Hepatocyte (in vitro differentiated cells): ENCODE measurements at regions not wholly inside any gene's neighbourhood (a gene's known extent, or its start where the extent isn't known, plus 50 kb on each side); places are given as distances from the start of the nearest gene placed in this dataset.

Experiments used
- EZH2 ChIP-seq: fragments of 200-600 bp; sonication (generic); IDR thresholded peaks from 2 replicates; pipeline ENCODE4 v1.6.1; 2016; ENCODE audit warnings: antibody characterized with exemption, mild to moderate bottlenecking, borderline replicate concordance
- EZH2phosphoT487 ChIP-seq: fragments of 200-600 bp; sonication (generic); IDR thresholded peaks from one replicate; pipeline ENCODE4 v1.6.1; 2018; ENCODE audit warnings: antibody characterized with exemption, mild to moderate bottlenecking, low read depth, moderate library complexity; ENCODE audit not compliant: unreplicated experiment, severe bottlenecking
- TF ChIP-seq, protein P1 (sequence below): fragments of 200-600 bp; sonication (generic); IDR thresholded peaks from 2 replicates; pipeline ENCODE4 v1.5.1; 2016; ENCODE audit warnings: antibody characterized with exemption, mild to moderate bottlenecking; ENCODE audit not compliant: poor library complexity

DNA sequence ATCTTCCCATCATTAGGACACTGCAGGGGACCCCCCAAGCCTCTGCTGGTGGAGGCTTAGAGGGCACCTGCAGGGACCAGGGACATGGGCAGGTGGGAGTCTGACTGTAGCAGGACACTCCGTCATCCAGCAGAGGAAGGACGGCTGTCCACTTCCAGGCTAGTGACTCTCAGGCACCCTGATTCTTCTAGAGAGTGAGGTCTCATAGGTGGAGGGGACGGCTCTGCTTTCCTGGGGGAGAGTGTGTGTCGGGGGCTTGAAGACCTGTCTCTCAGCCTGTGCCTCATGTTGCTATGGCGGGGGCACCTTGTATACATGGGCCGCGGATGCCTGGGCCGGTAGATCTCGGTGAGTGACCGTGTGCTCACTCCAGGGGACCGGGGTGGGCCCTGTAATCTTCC, 1116.6 kb downstream of the BRD1 start:
- TF ChIP-seq EZH2phosphoT487 = no peak
- TF ChIP-seq, protein P1, sequence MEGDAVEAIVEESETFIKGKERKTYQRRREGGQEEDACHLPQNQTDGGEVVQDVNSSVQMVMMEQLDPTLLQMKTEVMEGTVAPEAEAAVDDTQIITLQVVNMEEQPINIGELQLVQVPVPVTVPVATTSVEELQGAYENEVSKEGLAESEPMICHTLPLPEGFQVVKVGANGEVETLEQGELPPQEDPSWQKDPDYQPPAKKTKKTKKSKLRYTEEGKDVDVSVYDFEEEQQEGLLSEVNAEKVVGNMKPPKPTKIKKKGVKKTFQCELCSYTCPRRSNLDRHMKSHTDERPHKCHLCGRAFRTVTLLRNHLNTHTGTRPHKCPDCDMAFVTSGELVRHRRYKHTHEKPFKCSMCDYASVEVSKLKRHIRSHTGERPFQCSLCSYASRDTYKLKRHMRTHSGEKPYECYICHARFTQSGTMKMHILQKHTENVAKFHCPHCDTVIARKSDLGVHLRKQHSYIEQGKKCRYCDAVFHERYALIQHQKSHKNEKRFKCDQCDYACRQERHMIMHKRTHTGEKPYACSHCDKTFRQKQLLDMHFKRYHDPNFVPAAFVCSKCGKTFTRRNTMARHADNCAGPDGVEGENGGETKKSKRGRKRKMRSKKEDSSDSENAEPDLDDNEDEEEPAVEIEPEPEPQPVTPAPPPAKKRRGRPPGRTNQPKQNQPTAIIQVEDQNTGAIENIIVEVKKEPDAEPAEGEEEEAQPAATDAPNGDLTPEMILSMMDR = no peak
- no peak for TF ChIP-seq EZH2
